ENCODE measurements at regions not wholly inside any gene's neighbourhood (a gene's known extent, or its start where the extent isn't known, plus 50 kb on each side); places are given as distances from the start of the nearest gene placed in this dataset.

- TF ChIP-seq CTCF (IDR thresholded peaks at IDR 0.05 in 2 of 3, conservative IDR thresholded peaks at IDR 0.05 in 1 of 3; ENCODE audit: insufficient read depth in 2 of 3, low read depth in 1 of 3, low read length in 3 of 3) (peak; percentile 47 to 68 (median 67)), MTA2 (IDR thresholded peaks at IDR 0.05; ENCODE audit: low read depth) (no peak), TFAM (CRISPR knock-in tag; conservative IDR thresholded peaks at IDR 0.05) (no peak), ELK3 (CRISPR knock-in tag; IDR thresholded peaks at IDR 0.05) (no peak), ZNF717 (CRISPR knock-in tag; IDR thresholded peaks at IDR 0.05) (no peak), JUN (IDR thresholded peaks at IDR 0.05; ENCODE audit: borderline replicate concordance, low read depth, low read length) (no peak), JUN (CRISPR knock-in tag; IDR thresholded peaks at IDR 0.05; ENCODE audit: borderline replicate concordance) (no peak), SMC3 (conservative IDR thresholded peaks at IDR 0.05; ENCODE audit: insufficient read depth, low read depth, low read length) (peak; percentile 47), PURB (CRISPR knock-in tag; IDR thresholded peaks at IDR 0.05; ENCODE audit: low read depth) (no peak), HDAC6 (IDR thresholded peaks at IDR 0.05; ENCODE audit: low read depth, low read length) (no peak), RBFOX2 (IDR thresholded peaks at IDR 0.05; ENCODE audit: low read depth, low read length) (no peak), MXD1 (CRISPR knock-in tag; IDR thresholded peaks at IDR 0.05; ENCODE audit: borderline replicate concordance, poor library complexity, severe bottlenecking) (no peak), ZNF324 (CRISPR knock-in tag; IDR thresholded peaks at IDR 0.05) (no peak), ZSCAN32 (CRISPR knock-in tag; IDR thresholded peaks at IDR 0.05) (no peak), REST (IDR thresholded peaks at IDR 0.05; ENCODE audit: borderline replicate concordance) (peak; percentile 66), REST (CRISPR knock-in tag; IDR thresholded peaks at IDR 0.05; ENCODE audit: low read depth) (no peak), C11orf30 (IDR thresholded peaks at IDR 0.05; ENCODE audit: low read depth) (no peak)
These were observed 128.5 kb upstream of the ARX start (continued) for GRCh38 chrX:25144043-25144940.
